Eye (tissue), 1 donor: ENCODE measurements at regions not wholly inside any gene's neighbourhood (a gene's known extent, or its start where the extent isn't known, plus 50 kb on each side); places are given as distances from the start of the nearest gene placed in this dataset.

Experiments used
- DNase-seq: peaks from one replicate; pipeline ENCODE4 v3.0.0-alpha.2; 2015

- DNase-seq = no peak
These were observed 96.7 kb upstream of the CLDN10 start for GRCh38 chr13:95455782-95456181.

- no peak for DNase-seq
These were observed 95.7 kb upstream of the CLDN10 start for GRCh38 chr13:95456815-95457214.

DNA sequence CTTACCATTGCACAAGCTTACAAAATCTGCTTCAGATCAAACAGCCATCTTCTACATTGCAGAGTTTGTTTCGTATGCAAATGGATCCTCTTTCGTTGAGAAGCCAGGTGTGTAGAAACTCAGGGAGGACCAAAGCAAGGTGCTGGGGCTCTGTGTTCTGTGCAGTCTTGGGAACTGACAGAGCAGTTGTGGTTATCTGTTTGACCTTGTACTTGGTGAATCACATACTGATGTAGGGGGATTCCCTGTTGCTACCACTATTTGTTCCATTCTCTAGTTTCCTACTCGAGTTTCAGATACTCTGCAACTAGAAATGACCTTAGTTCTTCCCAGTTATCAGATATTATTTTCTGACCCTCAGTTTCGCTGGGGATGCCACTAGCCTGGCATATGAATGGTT, 95.2 kb upstream of the CLDN10 start:
- no peak for DNase-seq

- DNase-seq = no peak
These were observed 89.7 kb upstream of the CLDN10 start for GRCh38 chr13:95462801-95463200.

GRCh38 chr13:95463531-95463930, 89.0 kb upstream of the CLDN10 start:
- no peak for DNase-seq

DNA sequence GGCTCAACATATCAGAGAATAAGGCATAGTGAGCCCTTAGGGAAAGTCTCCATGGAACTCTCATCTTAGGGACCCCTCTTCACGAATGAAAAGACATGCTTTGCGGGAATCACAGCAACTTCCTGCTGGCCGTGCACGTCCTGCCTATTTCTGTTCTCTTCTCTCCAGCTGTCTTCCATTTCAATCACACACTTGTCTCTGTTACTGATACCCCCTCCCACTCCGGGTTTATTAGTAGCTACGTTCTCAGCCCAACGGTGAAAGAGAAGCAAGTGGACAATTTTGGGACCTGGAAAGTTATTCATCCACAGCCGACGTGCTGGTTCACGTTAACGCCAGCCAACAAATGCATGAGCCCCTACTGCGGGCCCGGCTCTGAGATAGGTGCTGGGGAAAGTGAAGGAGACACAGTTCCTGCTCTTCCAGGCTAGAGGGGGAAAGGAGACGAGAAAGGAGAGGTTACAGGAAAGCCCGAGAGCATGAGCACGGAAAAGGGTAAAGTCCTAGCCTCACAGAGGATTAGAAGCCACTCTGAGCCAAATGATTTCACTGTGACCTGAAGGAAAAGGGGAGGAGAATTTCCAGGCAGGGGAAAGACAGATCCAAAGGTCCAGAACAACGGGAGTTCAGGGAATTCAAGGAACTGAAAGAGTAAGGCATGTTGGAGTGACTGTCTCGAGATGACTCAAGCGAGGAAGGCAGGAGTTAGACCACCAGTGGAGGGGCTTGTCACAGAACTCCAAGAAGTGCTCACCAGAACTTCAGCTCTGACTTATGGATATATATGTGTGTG, 81.8 kb upstream of the CLDN10 start:
- DNase-seq = no peak

DNA sequence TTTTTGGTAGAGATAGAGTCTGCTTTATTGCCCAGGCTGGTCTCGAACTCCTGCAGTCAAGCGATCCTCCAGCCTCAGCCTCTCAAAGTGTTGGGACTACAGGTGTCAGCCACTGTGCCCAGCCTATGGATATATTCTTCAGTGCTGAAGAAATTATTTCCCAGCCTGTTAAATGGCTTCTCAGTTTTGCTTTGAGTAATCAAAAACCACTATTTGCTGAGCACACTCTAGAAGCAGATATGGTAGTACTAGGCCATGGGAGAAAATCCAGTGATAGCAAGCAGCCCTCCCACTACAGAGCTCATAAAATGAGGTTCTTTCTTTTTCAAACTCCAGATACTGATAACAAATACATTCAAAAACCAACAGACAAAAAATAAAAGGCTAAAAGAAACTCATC, 80.6 kb upstream of the CLDN10 start:
- no peak for DNase-seq

DNA sequence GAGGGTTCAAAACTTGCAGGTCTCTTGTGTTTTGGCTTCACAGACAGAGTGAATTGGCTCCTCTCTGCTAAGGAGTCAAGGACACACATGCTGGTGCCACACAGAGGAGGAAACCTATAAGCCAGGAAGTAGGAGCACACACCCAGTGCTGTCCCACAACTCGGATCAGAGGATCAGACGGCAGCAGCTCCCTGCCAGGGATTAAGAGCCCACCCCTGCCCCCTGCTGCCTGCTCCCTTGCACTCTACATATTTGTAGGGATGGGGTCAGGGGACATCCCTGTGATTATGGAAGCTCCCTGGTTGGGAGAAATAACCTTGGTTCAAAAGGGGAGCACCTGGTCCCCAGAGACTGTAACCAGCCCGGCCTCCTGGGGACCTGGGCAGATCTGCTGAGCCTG, 77.5 kb upstream of the CLDN10 start:
- no peak for DNase-seq

DNA sequence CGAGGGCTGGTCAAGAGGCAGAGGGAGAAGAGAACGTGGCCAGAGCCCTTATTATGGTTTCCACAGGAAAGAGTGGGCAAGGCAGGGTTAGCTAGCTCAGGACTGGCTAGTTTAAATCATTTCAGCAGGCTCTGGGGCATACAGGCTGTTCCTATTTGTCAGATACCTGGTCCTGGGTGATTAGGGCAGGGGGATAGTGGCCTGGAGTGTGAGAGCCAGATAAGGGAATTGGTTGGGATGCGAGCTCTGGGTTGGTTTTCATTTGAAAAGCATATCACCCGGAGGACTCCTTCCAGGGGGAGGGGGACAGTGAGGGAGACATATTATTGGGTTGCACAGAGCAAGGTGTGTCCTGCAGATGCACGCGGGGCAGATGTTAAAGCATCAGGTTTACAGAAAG, 75.3 kb upstream of the CLDN10 start:
- DNase-seq = no peak

DNA sequence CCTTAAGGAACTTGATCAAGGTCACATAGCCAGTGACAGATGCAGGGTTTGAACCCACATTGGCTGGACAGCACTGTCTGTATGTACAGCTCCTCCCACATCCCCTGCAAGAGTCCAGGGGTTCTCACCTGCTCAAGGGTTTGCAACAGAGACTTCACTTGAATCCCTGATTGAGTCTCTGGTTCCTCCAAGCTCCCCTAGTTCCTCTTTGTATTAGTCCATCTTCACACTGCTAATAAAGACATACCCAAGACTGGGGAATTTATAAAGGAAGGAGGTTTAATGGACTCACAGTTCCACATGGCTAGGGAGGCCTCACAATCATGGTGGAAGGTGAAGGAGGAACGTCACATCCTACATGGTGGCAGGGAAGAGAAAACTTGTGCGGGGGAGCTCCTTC, 72.8 kb upstream of the CLDN10 start:
- no peak for DNase-seq

DNA sequence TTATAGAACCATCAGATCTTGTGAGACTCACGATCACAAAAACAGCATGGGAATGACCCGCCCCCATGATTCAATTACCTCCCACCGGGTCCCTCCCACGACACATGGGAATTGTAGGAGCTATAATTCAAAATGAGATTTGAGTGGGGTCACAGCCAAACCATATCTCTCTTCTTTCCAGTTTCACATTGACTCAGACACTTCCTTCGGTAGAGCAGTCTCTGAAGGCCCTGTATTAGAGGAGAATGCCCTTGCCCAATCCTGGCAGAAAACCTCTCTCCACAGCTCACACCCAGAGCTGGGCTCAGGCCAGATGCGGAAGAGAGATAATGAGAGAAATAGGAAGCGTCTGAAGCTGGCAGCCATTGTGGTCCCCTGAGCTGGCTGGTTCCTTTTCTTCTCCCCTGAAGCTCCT, 72.4 kb upstream of the CLDN10 start:
- DNase-seq = no peak

DNA sequence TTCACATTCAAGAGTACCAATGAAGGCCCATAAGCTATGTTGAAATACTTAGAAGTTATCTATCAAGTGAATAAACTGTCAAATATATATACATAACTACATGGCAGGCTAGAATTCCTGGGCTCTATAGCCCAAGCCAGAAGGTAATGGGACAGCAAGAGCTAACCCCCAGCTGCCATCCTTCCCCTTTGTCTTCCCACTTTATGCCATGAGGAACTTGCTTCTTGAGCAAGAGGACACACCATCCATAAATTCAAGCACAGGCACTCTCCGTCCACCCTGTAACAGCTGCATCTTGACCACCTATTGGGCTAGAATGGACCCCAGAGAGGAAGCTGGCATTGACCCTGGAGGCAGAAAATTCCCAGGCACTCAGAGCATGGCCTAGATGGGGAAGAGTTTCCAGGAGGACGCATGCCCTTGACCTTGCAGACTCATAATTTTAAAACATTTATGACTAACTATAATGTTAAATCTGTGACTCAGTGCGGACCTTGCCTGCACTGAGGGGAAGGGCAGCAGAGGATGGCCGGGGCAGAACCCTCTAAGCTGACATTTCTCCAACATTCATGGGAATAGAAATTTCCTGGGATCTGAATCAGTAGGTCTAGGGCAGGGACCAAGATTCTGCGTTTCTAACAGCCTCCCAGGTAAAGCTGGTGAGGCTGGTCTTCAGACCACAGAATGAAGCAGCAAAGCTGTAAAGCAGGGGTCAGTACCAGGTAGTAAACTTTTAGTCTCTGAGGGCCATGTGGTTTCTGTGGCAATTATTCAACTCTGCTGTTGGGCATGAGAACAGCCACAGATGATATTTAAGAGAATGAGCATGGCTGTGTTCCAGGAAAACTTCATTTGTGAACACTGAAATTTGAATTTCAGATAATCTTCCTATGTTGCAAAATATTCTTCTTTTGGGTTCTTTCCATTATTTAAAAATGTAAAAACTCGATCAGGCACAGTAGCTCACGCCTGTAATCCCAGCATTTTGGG, 71.4 kb upstream of the CLDN10 start:
- DNase-seq = no peak

- DNase-seq = no peak
These were observed 68.5 kb upstream of the CLDN10 start for GRCh38 chr13:95484052-95484451.

DNA sequence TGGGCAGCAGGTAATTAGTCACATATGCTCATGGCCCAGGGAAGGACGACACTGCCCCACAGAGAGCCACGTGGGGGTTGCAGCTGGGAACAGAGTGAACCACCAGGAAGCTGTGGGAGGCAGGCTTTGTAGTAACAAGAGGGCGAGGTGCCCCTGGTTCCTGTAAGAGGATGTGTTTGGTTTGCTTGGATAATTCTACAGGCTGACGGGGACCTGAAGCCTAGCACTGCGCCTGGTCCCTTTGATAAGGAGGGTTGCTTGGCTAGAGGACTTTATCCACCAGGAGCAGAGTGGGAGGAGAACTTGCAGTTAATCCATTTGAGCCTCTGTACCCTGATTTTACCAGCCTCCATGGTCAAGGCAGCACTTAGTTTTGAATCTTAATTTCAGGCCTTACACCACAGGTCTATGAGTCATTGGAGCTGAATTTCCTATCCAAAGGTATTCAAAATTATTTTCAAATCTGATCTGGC, 67.4 kb upstream of the CLDN10 start:
- DNase-seq = no peak

GRCh38 chr13:95485518-95486144, 66.9 kb upstream of the CLDN10 start:
- no peak for DNase-seq

GRCh38 chr13:95492044-95492801, 60.3 kb upstream of the CLDN10 start:
- no peak for DNase-seq

DNA sequence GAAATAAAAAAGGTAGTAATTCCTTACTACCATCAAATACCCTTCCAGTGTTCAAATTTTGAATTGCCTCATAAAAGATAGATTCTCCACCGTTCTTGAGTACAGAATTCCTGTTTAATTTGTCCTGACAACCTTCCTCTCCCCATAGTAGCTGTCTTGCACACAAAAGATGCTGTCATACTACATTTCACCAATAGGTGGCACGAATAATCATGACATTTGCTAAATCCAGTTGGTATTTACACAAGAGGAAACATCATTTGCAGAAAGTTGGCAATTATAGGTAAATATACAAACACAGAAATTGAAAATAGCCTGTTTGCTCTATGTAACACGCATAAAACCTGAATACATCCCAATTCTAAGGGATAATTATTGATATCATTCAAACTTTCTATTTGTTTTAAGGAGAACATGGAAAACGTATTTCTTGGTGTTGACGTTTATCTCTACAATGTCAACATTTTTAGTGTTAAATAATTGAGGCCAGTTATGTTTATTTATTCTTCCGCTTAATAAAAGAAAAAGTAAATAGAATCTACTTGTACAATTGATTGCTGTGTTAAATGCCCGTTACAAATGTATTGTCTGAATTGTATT, 58.3 kb upstream of the CLDN10 start:
- DNase-seq = peak; percentile 82

- no peak for DNase-seq
These were observed 56.0 kb upstream of the CLDN10 start for GRCh38 chr13:95496485-95496884.

GRCh38 chr13:95497381-95497807, 55.1 kb upstream of the CLDN10 start:
- no peak for DNase-seq

DNA sequence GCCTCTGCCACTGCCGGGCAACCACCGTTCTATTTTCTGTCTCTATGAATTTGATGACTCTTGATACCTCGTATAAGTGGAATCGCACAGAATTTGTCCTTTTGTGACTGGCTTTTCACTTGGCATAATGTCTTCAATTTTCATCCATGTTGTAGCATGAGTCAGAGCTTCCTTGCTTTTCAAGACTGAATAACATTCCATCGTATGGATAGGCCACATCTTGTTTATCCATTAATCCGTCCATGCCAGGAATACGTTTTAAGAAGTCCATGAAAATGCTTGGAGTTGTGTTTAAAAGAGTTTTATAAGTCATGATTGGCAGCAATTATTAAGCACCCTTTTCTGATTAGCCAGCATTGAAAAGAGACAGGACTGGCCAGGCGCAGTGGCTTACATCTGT, 53.6 kb upstream of the CLDN10 start:
- DNase-seq = no peak

GRCh38 chr13:95499811-95500712, 52.5 kb upstream of the CLDN10 start:
- DNase-seq = no peak
